Right kidney (tissue), 1 donor: ENCODE measurements at regions not wholly inside any gene's neighbourhood (a gene's known extent, or its start where the extent isn't known, plus 50 kb on each side); places are given as distances from the start of the nearest gene placed in this dataset.

Experiments
- DNase-seq: peaks from one replicate; pipeline ENCODE4 v3.0.0-alpha.2; 2016

- DNase-seq: no peak
Measured at GRCh38 chr2:9756692-9757250, 86.5 kb upstream of the TAF1B start.

GRCh38 chr2:9757501-9758264 is 85.6 kb upstream of the TAF1B start:
- peak; percentile 63 for DNase-seq

DNA sequence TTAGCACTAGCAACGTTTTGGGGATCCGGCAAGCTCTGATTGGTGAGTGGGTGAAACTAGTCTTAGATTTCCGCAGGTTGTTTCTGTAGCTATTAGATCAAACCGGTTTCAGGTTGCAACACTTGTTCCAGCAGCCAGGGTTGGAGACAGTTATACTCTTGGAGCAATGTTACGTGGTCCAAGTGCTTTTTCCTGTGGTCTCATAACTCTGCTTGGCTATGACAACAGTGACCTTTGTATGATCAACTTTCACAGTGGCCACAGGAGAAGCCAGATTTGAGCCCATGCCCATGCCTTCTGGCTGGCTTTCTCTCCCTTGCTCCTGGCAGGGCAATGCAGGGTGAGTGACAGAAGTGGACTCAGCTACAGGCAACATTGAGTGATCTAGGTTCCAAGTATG is 84.5 kb upstream of the TAF1B start:
- no peak for DNase-seq

DNA sequence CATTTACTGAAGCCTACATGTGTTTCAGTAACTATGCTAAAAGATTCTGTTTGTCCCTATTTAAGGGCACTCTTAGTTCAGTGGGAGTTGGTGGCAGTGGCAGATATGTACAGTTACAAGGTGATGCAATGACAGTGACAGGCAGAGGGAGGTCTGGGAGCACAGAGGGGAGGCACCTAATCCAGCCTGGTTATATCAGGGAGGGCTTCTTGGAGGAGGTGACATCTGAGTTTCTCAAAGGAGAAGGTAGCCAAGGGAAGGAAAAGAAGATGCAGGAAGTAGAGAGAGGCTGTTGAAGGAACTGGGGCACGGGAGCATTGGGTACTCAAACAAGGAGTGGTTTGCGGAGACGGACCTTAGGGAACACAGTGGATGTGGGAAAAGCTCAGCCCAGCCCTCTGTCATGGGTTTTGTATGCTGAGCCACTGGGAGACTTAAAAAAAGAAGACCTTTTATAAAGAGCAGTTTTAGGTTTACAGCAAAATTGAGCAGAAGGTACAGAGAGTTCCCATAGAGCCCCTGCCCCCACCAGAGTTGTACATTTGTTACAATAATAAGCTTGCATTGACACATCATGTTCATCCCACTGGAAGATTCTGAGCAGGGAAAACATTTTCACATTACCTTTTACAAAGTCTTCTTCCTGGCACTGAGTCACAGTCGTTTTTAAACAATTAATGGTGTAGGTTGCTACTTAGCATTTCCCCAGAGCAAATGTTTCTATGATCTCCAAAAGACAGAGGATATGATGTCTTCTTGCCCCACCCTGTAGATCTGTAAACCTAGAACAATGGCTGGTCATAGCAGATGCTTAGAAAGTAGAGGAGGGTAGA is 83.0 kb upstream of the TAF1B start:
- DNase-seq: no peak

DNA sequence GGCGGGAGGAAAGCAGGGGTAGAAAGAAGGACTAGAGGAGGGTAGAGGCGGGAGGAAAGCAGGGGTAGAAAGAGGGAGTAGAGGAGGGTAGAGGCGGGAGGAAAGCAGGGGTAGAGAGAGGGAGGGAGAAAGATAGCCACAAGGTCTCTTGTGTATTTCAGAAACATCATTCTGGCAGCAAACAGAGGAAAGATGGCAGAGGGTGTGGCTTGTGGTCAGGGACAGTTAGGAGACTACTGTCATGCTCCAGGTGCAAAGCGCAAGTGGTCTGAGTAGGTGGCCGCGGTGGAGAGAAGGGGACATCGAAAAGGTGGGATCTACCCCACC is 82.4 kb upstream of the TAF1B start:
- no peak for DNase-seq

- no peak for DNase-seq
Measured at GRCh38 chr2:9761577-9761976, 81.7 kb upstream of the TAF1B start.

DNA sequence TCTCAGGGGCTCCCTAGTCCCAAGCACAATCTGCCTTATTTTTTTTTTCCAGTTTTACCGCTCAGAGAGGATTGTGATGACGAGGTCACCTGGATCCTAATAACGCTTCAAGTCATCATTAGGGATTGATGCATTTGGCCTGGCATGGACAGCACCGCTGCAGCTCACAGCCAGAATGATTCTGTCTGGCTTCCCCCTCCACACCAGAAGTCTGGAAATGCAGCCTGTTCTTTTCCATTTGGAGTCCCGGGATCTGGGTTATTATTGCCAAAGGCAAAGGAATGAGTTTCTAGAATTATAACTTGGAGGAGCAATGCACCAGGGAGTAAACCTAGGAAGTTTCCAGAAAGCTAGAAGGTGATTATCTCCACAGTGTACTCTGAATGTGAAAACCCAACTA is 81.1 kb upstream of the TAF1B start:
- no peak for DNase-seq

DNA sequence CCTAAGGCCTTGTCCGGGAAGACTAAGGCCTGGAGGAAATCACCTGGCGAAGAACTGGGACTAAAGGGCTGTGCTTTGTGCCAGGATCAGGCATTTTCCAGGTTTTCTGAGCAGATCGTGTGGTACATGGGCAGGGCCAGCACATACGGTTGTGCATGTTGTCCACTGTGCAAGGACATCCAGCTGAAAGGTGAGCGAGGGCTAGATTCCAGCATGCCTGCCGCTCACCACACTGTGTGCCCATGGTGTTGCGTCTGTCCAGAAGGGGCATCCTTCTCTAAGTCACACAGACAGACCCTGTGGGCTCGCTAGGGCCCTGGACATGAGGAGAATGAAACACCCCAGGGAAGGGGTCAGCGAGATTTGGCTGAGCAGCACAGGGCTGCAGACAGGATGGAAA is 80.3 kb upstream of the TAF1B start:
- no peak for DNase-seq

- no peak for DNase-seq
Measured at GRCh38 chr2:9763356-9764152, 79.7 kb upstream of the TAF1B start.

GRCh38 chr2:9764153-9764778 is 79.0 kb upstream of the TAF1B start:
- no peak for DNase-seq

GRCh38 chr2:9765611-9766531 is 77.4 kb upstream of the TAF1B start:
- DNase-seq: no peak

- no peak for DNase-seq
Measured at GRCh38 chr2:9767656-9768281, 75.5 kb upstream of the TAF1B start.

- DNase-seq: peak; percentile 66
Measured at GRCh38 chr2:9768388-9768787, 74.9 kb upstream of the TAF1B start.

DNA sequence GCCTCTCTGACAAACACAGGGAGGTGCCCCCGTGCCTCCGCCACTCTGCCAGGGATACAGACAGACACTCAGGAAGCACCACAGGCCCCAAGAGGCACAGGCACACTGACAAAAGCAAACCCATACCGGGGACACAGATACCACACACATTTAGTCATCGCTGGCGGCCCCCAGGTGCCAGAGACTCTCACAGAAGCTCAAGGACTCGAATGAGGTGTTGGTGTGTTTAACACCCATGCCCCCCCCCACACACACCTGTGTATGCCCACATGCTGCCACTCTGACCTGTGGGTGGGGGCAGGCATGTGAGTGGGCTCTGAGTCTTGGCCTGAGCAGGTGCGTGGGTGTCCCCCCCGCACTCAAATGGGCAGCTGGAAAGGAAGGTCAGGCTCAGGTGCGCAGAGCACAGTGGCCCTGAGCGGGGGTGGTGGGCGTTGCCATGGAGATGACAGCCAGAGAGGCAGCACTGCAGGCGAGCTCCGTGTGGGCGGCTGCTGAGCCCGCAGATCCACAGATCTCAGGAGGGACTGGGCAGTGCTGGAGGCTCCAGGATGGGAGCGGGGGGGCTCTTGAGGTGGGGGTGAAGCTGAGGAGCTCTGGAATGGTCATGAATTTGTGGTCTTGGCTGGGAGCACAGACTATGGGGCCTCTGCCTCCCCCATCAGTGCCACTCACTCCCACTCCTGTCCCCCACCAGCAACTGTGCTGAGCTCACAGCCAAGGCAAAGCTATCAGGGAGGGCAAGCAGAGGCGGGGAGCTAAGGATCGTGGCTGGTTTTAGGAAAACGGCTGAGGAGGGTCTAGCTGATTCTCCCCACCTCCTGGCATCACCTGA is 73.9 kb upstream of the TAF1B start:
- DNase-seq: peak; percentile 60

- DNase-seq: no peak
Measured at GRCh38 chr2:9770006-9770307, 73.3 kb upstream of the TAF1B start.

DNA sequence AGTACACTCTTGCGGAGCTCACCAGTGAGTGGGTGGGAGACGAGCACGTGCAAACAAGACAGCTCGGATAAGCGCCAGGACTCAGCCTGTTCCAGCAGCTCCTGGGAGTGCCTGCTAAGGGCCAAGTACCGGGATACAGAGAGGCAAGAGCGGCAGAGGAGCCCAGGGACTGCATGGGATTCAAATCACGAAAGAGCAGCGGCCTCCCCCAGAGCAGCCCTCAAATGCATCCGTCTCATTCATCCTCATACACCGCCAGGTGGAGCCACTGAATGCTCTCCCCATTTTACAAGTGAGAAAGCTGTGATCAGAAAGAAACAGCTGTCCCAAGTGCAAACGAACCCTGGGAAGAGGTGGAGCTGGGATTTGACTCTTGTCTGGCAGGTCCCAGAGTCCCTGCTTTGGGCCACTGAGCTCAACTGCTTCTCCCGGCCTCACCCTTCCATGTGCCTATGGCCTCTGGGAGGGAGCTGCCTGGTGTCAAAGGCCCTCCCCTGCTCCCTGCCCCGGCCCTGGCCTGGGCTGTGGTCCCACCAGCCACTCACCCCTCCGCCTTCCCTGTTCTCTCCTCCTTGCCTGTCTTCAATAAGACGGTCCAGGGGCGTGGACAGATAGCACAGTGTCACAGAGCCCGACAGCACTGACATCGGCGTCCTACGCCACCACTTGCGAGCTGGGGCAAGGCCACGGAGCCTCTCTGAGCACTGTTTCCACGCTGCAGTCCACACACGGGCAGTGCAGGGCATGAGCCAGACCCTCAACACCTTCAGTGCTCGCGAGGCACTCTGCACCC is 72.8 kb upstream of the TAF1B start:
- DNase-seq: no peak

- DNase-seq: no peak
Measured at GRCh38 chr2:9771101-9771449, 72.2 kb upstream of the TAF1B start.

- DNase-seq: no peak
Measured at GRCh38 chr2:9771481-9772017, 71.7 kb upstream of the TAF1B start.
